A673 (cell line): ENCODE measurements at regions not wholly inside any gene's neighbourhood (a gene's known extent, or its start where the extent isn't known, plus 50 kb on each side); places are given as distances from the start of the nearest gene placed in this dataset.

ENCODE experiments used
- EZH2 ChIP-seq: fragments of 200-600 bp; sonication (generic); IDR thresholded peaks from 2 replicates; pipeline ENCODE4 v1.6.1; 2017; ENCODE audit warnings: borderline replicate concordance, low read depth, mild to moderate bottlenecking, mixed read lengths, antibody characterized with exemption, low read length; ENCODE audit not compliant: poor library complexity, severe bottlenecking
- TF ChIP-seq, protein P1 (sequence below): fragments of 300-800, 200-600 bp; sonication (generic); conservative IDR thresholded peaks from 2 replicates; pipeline ENCODE4 v1.5.1; 2017; ENCODE audit warnings: low read depth, mild to moderate bottlenecking, antibody characterized with exemption, low read length, moderate library complexity, mixed read lengths

DNA sequence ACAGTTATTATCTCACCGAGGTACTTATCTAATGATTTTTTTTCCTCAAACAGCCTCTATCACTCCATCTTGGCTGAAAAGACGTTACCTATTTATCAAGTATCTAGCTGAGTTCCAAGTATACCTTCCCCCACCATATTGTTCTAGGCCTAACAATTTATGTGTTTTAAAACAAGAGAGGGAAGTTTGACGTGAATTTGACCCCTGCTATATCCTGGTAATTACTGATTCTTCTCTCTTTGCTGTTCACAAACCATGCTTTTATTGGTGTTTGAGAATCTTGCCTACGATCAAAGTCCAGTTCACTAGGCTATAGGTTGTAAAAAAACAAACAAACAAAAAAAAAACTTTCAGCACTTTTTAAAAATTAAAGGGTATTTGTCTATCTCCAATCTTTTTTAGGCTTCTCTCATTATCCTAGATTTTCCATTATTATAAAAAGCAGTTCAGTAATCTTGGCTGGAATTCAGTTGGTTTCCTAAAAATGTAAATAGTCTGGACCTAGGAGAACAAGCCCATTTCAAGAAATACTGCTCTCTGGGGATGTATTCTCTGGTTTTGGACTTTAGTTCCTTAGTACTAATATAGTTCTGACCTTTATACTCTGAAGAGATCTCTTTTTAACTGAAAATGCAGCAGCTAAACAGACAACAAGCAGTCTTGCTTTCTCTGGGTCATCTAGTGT is 505.4 kb downstream of the CPS1 start:
- TF ChIP-seq, protein P1, sequence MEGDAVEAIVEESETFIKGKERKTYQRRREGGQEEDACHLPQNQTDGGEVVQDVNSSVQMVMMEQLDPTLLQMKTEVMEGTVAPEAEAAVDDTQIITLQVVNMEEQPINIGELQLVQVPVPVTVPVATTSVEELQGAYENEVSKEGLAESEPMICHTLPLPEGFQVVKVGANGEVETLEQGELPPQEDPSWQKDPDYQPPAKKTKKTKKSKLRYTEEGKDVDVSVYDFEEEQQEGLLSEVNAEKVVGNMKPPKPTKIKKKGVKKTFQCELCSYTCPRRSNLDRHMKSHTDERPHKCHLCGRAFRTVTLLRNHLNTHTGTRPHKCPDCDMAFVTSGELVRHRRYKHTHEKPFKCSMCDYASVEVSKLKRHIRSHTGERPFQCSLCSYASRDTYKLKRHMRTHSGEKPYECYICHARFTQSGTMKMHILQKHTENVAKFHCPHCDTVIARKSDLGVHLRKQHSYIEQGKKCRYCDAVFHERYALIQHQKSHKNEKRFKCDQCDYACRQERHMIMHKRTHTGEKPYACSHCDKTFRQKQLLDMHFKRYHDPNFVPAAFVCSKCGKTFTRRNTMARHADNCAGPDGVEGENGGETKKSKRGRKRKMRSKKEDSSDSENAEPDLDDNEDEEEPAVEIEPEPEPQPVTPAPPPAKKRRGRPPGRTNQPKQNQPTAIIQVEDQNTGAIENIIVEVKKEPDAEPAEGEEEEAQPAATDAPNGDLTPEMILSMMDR = no peak
- TF ChIP-seq EZH2 = no peak
